Breast epithelium (tissue), 3 donors: ENCODE measurements at regions not wholly inside any gene's neighbourhood (a gene's known extent, or its start where the extent isn't known, plus 50 kb on each side); places are given as distances from the start of the nearest gene placed in this dataset.

Source experiments
- POLR2A ChIP-seq: fragments of 450-650 bp; IDR thresholded peaks from one replicate; pipeline ENCODE4 v1.6.1; 2016; ENCODE audit warnings: antibody characterized with exemption, mild to moderate bottlenecking, moderate library complexity
- POLR2AphosphoS5 ChIP-seq, 3 donors: sonication (generic); formaldehyde crosslinking; IDR thresholded peaks; one replicate each; pipeline ENCODE4 v1.6.1; 2017; ENCODE audit warnings: antibody characterized with exemption in 3 of 3
- TF ChIP-seq, protein P1 (sequence below), 3 donors: fragments of 450-650 bp; IDR thresholded peaks; one replicate each; pipeline ENCODE4 v1.5.1; 2016 to 2017; ENCODE audit warnings: antibody characterized with exemption in 3 of 3, mild to moderate bottlenecking in 3 of 3, moderate library complexity in 3 of 3

DNA sequence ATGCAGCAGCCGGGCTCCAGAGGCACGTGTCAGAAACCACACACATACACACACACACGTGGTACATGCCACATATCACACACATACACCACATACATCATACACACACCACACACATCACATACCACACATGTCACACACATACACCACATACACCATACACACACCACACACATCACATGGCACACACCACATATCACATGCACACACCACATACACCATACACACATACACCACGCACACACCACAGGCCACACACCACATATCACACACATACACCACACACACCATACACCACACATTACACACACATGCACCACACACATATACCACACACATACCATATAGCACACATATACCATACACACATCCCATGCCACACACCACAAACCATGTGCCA, 97.5 kb upstream of the PRR5 start:
- TF ChIP-seq, protein P1, sequence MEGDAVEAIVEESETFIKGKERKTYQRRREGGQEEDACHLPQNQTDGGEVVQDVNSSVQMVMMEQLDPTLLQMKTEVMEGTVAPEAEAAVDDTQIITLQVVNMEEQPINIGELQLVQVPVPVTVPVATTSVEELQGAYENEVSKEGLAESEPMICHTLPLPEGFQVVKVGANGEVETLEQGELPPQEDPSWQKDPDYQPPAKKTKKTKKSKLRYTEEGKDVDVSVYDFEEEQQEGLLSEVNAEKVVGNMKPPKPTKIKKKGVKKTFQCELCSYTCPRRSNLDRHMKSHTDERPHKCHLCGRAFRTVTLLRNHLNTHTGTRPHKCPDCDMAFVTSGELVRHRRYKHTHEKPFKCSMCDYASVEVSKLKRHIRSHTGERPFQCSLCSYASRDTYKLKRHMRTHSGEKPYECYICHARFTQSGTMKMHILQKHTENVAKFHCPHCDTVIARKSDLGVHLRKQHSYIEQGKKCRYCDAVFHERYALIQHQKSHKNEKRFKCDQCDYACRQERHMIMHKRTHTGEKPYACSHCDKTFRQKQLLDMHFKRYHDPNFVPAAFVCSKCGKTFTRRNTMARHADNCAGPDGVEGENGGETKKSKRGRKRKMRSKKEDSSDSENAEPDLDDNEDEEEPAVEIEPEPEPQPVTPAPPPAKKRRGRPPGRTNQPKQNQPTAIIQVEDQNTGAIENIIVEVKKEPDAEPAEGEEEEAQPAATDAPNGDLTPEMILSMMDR (IDR thresholded peaks at IDR 0.05): no peak
- TF ChIP-seq POLR2A: no peak
- TF ChIP-seq POLR2AphosphoS5 (IDR thresholded peaks at IDR 0.05): no peak
